ENCODE measurements at regions not wholly inside any gene's neighbourhood (a gene's known extent, or its start where the extent isn't known, plus 50 kb on each side); places are given as distances from the start of the nearest gene placed in this dataset.

DNA sequence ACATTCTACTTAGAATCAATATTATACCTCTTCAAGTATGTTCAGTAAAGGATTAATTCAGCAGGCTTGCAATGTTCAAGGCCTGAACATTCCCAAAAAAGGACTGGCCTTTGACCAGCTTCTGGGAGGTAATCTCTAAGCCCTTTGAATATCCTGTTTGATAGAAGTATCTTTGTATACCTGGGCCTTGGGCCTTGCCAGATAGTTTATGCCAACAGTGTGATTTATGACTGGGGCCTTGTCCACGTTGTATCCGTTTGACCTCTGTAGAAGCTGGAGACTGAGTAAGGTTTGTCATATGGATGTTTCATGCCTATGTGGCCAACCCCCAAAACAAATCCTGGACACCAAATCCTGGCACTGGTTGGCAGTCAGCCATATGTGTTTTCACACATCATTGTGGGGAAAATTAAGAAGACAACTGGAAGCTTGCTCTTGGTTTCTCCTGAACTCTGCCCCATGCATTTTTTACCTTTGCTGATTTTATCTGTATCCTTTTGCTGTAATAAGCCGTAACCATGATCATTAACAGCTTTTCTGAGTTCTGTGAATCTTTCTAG is 92.1 kb downstream of the RMI1 start:
- TF ChIP-seq POLR2A (IDR thresholded peaks at IDR 0.05) = no peak
- TF ChIP-seq, protein P1, sequence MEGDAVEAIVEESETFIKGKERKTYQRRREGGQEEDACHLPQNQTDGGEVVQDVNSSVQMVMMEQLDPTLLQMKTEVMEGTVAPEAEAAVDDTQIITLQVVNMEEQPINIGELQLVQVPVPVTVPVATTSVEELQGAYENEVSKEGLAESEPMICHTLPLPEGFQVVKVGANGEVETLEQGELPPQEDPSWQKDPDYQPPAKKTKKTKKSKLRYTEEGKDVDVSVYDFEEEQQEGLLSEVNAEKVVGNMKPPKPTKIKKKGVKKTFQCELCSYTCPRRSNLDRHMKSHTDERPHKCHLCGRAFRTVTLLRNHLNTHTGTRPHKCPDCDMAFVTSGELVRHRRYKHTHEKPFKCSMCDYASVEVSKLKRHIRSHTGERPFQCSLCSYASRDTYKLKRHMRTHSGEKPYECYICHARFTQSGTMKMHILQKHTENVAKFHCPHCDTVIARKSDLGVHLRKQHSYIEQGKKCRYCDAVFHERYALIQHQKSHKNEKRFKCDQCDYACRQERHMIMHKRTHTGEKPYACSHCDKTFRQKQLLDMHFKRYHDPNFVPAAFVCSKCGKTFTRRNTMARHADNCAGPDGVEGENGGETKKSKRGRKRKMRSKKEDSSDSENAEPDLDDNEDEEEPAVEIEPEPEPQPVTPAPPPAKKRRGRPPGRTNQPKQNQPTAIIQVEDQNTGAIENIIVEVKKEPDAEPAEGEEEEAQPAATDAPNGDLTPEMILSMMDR (IDR thresholded peaks at IDR 0.05) = no peak
